SK-N-SH (cell line): ENCODE measurements at regions not wholly inside any gene's neighbourhood (a gene's known extent, or its start where the extent isn't known, plus 50 kb on each side); places are given as distances from the start of the nearest gene placed in this dataset.

Source experiments
- CTCF ChIA-PET: fragments of 300-600, 350-600 bp; formaldehyde crosslinking; extraction: SDS; loops from one replicate; lab custom pipeline; 2021; lab: Yijun Ruan, JAX
- POLR2A ChIA-PET: fragments of 350-600 bp; sonication (Branson Sonifier 250); formaldehyde crosslinking; extraction: SDS; loops from one replicate; lab custom pipeline; 2020; ENCODE audit warnings: antibody characterized with exemption, inconsistent platforms; lab: Yijun Ruan, JAX
- DNase-seq: peaks from one replicate; pipeline ENCODE4 v3.0.0; 2012
- H2AFZ ChIP-seq: fragments of 200-600 bp; sonication (generic); 2 replicates; pipeline ENCODE4 v1.8.1; 2016; ENCODE audit warnings: antibody characterized with exemption, mild to moderate bottlenecking, low read depth
- H3F3A ChIP-seq: fragments of 200-600 bp; sonication (generic); replicated peaks from 2 replicates; pipeline ENCODE3; 2016; ENCODE audit warnings: antibody characterized with exemption, mild to moderate bottlenecking; ENCODE audit not compliant: insufficient read depth
- H3K27ac ChIP-seq, 2 experiments: fragments of 200-500 bp in 1 of 2; fragments of 200-600 bp in 1 of 2; sonication (Bioruptor generic) in 1 of 2; sonication (generic), shearing (Covaris generic) in 1 of 2; 2 replicates each; pipeline versions ENCODE4 v1.5.1 to v1.6.1; 2014 to 2016; ENCODE audit warnings: low read depth in 2 of 2, inconsistent platforms in 1 of 2, low read length in 1 of 2, mild to moderate bottlenecking in 1 of 2, mixed read lengths in 1 of 2
- H3K27me3 ChIP-seq: fragments of 200-600 bp; sonication (generic), shearing (Covaris generic); 2 replicates; pipeline ENCODE4 v1.6.1; 2016; ENCODE audit warnings: mixed run types; ENCODE audit not compliant: insufficient read depth
- H3K36me3 ChIP-seq, 2 experiments: fragments of 200-500 bp in 1 of 2; fragments of 200-600 bp in 1 of 2; sonication (Bioruptor generic) in 1 of 2; sonication (generic) in 1 of 2; replicated peaks in 1 of 2; 2 replicates each; pipeline versions ENCODE3 to v1.5.1; 2014 to 2016; ENCODE audit warnings: low read length in 1 of 2, mild to moderate bottlenecking in 1 of 2; ENCODE audit not compliant: insufficient read depth in 2 of 2, control insufficient read depth in 1 of 2
- H3K4me1 ChIP-seq, 2 experiments: fragments of 200-500 bp in 1 of 2; fragments of 200-600 bp in 1 of 2; sonication (Bioruptor generic) in 1 of 2; sonication (generic), shearing (Covaris generic) in 1 of 2; 2 replicates each; pipeline versions ENCODE4 v1.5.1 to v1.6.1; 2014 to 2016; ENCODE audit warnings: low read depth in 1 of 2, low read length in 1 of 2, mixed run types in 1 of 2; ENCODE audit not compliant: insufficient read depth in 2 of 2, control insufficient read depth in 1 of 2
- H3K4me2 ChIP-seq: fragments of 200-600 bp; sonication (generic), shearing (Covaris generic); 2 replicates; pipeline ENCODE4 v1.6.1; 2017; ENCODE audit warnings: mixed run types
- H3K4me3 ChIP-seq, 2 experiments: fragments of 200-500 bp in 1 of 2; fragments of 200-600 bp in 1 of 2; sonication (Bioruptor generic) in 1 of 2; sonication (generic), shearing (Covaris generic) in 1 of 2; 2 replicates each; pipeline versions ENCODE4 v1.5.1 to v1.8.1; 2014 to 2016; ENCODE audit warnings: low read depth in 2 of 2, inconsistent platforms in 1 of 2, low read length in 1 of 2, mild to moderate bottlenecking in 1 of 2, mixed read lengths in 1 of 2, moderate library complexity in 1 of 2
- H3K79me2 ChIP-seq: fragments of 200-600 bp; sonication (generic); 2 replicates; pipeline ENCODE4 v1.8.1; 2017; ENCODE audit warnings: mild to moderate bottlenecking; ENCODE audit not compliant: insufficient read depth
- H3K9ac ChIP-seq: fragments of 200-600 bp; sonication (generic); 2 replicates; pipeline ENCODE4 v1.6.1; 2017; ENCODE audit warnings: mixed run types
- H3K9me2 ChIP-seq: fragments of 200-600 bp; sonication (generic); 2 replicates; pipeline ENCODE4 v1.6.1; 2017; ENCODE audit warnings: mixed run types
- H3K9me3 ChIP-seq: fragments of 200-600 bp; sonication (generic); 2 replicates; pipeline ENCODE4 v1.6.1; 2017; ENCODE audit warnings: mixed run types, mild to moderate bottlenecking, moderate library complexity
- H4K20me1 ChIP-seq: fragments of 200-600 bp; sonication (generic); 2 replicates; pipeline ENCODE4 v1.6.1; 2017; ENCODE audit warnings: mild to moderate bottlenecking, mixed run types; ENCODE audit not compliant: insufficient read depth
- CTCF ChIP-seq: fragments of 200-600 bp; sonication (generic); IDR thresholded peaks from 2 replicates; pipeline ENCODE4 v1.6.1; 2017; ENCODE audit warnings: antibody characterized with exemption, mild to moderate bottlenecking, moderate library complexity
- EP300 ChIP-seq, 2 experiments: IDR thresholded peaks; 2 replicates each; pipeline versions ENCODE4 v1.4.0 to v1.6.1; 2012; ENCODE audit warnings: borderline replicate concordance in 1 of 2, low read depth in 1 of 2, low read length in 1 of 2
- FOSL2 ChIP-seq: IDR thresholded peaks from 2 replicates; pipeline ENCODE4 v1.4.0; 2012; ENCODE audit warnings: low read depth, mild to moderate bottlenecking, moderate library complexity, borderline replicate concordance
- GABPA ChIP-seq: IDR thresholded peaks from 2 replicates; pipeline ENCODE4 v1.4.0; 2012; ENCODE audit warnings: low read depth, mild to moderate bottlenecking
- GATA2 ChIP-seq: sonication (generic); formaldehyde crosslinking; IDR thresholded peaks from 2 replicates; pipeline ENCODE4 v1.5.0; 2020; ENCODE audit warnings: mild to moderate bottlenecking, missing genetic modification reagents
- IRF3 ChIP-seq: fragments of 150-350 bp; IDR thresholded peaks from 2 replicates; pipeline ENCODE4 v1.6.1; 2016; ENCODE audit warnings: mild to moderate bottlenecking, low read depth, low read length
- JUND ChIP-seq: IDR thresholded peaks from 2 replicates; pipeline ENCODE4 v1.4.0; 2012
- MEF2A ChIP-seq: IDR thresholded peaks from 2 replicates; pipeline ENCODE4 v1.4.0; 2012; ENCODE audit warnings: low read depth, borderline replicate concordance
- NRF1 ChIP-seq: IDR thresholded peaks from 2 replicates; pipeline ENCODE4 v1.6.1; 2012; ENCODE audit warnings: low read depth, mild to moderate bottlenecking, low read length
- POLR2AphosphoS5 ChIP-seq: IDR thresholded peaks from 2 replicates; pipeline ENCODE4 v1.6.1; 2012; ENCODE audit warnings: low read depth, low read length
- RCOR1 ChIP-seq: fragments of 150-350 bp; IDR thresholded peaks from 2 replicates; pipeline ENCODE4 v1.6.1; 2017; ENCODE audit warnings: antibody characterized with exemption, low read length
- REST ChIP-seq: IDR thresholded peaks from 2 replicates; pipeline ENCODE4 v1.6.1; 2012; ENCODE audit warnings: mild to moderate bottlenecking, low read depth, low read length, moderate library complexity
- RXRA ChIP-seq: IDR thresholded peaks from 2 replicates; pipeline ENCODE4 v1.4.0; 2012; ENCODE audit warnings: low read depth, mild to moderate bottlenecking, borderline replicate concordance
- SMC3 ChIP-seq: IDR thresholded peaks from 2 replicates; pipeline ENCODE4 v1.6.1; 2012; ENCODE audit warnings: low read depth, low read length, improper control_type of control experiment
- TAF1 ChIP-seq: IDR thresholded peaks from 2 replicates; pipeline ENCODE4 v1.6.1; 2012; ENCODE audit warnings: low read depth, mild to moderate bottlenecking, low read length, moderate library complexity, borderline replicate concordance
- TCF12 ChIP-seq: IDR thresholded peaks from 2 replicates; pipeline ENCODE4 v1.4.0; 2012
- TEAD4 ChIP-seq: IDR thresholded peaks from 2 replicates; pipeline ENCODE4 v1.4.0; 2012; ENCODE audit warnings: mild to moderate bottlenecking, borderline replicate concordance; ENCODE audit not compliant: insufficient read depth
- USF1 ChIP-seq: IDR thresholded peaks from 2 replicates; pipeline ENCODE4 v1.4.0; 2012; ENCODE audit warnings: low read depth, borderline replicate concordance
- USF2 ChIP-seq: fragments of 150-350 bp; IDR thresholded peaks from 2 replicates; pipeline ENCODE4 v1.6.1; 2017; ENCODE audit warnings: antibody characterized with exemption, low read length, low read depth, borderline replicate concordance
- WGBS: methylation state at CpG from one replicate; pipeline ENCODE4 v1.1.6; 2017; ENCODE audit warnings: low lambda C conversion rate; 5-methylcytosine and 5-hydroxymethylcytosine counted together

GRCh38 chr16:77048085-77048484, 142.9 kb upstream of the MON1B start:
- no peaks in the 10 kb centered on the region for H3K9me2 ChIP-seq
- H3K9ac ChIP-seq, result no peak overlapping the region
- TF ChIP-seq TCF12 (no peak), JUND (no peak), RCOR1 (no peak), CTCF (no peak)
- H3K79me2 ChIP-seq, result no peaks in the 10 kb centered on the region
- ChIA-PET CTCF (interaction anchor here (0.9 kb wide), 1 partner anchor 122 kb away, joined by 3 read pairs; no protein-coding TSS in a partner anchor), POLR2A (no interaction called here)
- no peaks in the 10 kb centered on the region for H4K20me1 ChIP-seq
- H3K27ac ChIP-seq, result no peak overlapping the region
- H3F3A ChIP-seq, result no peaks in the 10 kb centered on the region
- no peak overlapping the region for H2AFZ ChIP-seq
- H3K27me3 ChIP-seq, result no peaks in the 10 kb centered on the region
- no peaks in the 10 kb centered on the region for H3K9me3 ChIP-seq
- H3K4me1 ChIP-seq, result no peaks in the 10 kb centered on the region
- no peak for DNase-seq
- H3K4me2 ChIP-seq, result no peak overlapping the region
- no peaks in the 10 kb centered on the region for H3K36me3 ChIP-seq
- no peak overlapping the region for H3K4me3 ChIP-seq

GRCh38 chr16:77049577-77049976, 141.4 kb upstream of the MON1B start:
- CTCF ChIA-PET, result no interaction called here
- no peak for DNase-seq
- H3K4me1 ChIP-seq, result no peaks in the 10 kb centered on the region

More at GRCh38 chr16:77049577-77049976, 141.4 kb upstream of the MON1B start:
- POLR2A ChIA-PET, result no interaction called here
- Histone ChIP-seq H3K4me2 (no peak overlapping the region), H4K20me1 (no peaks in the 10 kb centered on the region), H3K4me3 (no peak overlapping the region), H3K27ac (no peak overlapping the region), H2AFZ (no peak overlapping the region), H3K9ac (no peak overlapping the region), H3F3A (no peaks in the 10 kb centered on the region), H3K9me3 (no peaks in the 10 kb centered on the region), H3K36me3 (no peaks in the 10 kb centered on the region), H3K79me2 (no peaks in the 10 kb centered on the region), H3K27me3 (no peaks in the 10 kb centered on the region), H3K9me2 (0 out of 2 replicates have a peak, but pooled peaks cover 3% of the 10 kb centered on the region)
- 39% methylated on average over 4 of the region's 4 CpGs for WGBS
- no peak for TF ChIP-seq GATA2 (CRISPR knock-in tag)
- no peak for TF ChIP-seq NRF1
- no peak for TF ChIP-seq TEAD4
- no peak for TF ChIP-seq REST
- TF ChIP-seq GABPA, result no peak
- TF ChIP-seq USF2, result no peak
- TF ChIP-seq FOSL2, result no peak
- no peak for TF ChIP-seq JUND
- TF ChIP-seq MEF2A, result no peak
- TF ChIP-seq TAF1, result no peak
- TF ChIP-seq RXRA, result no peak
- TF ChIP-seq USF1, result no peak
- no peak for TF ChIP-seq EP300 (IDR thresholded peaks at IDR 0.05; ENCODE audit: borderline replicate concordance in 1 of 2, low read depth in 1 of 2, low read length in 1 of 2)
- TF ChIP-seq RCOR1, result no peak
- no peak for TF ChIP-seq SMC3
- TF ChIP-seq POLR2AphosphoS5, result no peak
- TF ChIP-seq IRF3, result no peak
